HL-60 (cell line): ENCODE measurements at regions not wholly inside any gene's neighbourhood (a gene's known extent, or its start where the extent isn't known, plus 50 kb on each side); places are given as distances from the start of the nearest gene placed in this dataset.

Source experiments
- CTCF ChIP-seq: IDR thresholded peaks from one replicate; pipeline ENCODE4 v1.5.1; 2011; ENCODE audit warnings: low read length, control low read depth, inconsistent platforms; ENCODE audit not compliant: insufficient read depth
- GABPA ChIP-seq: IDR thresholded peaks from 2 replicates; pipeline ENCODE4 v1.6.1; 2012; ENCODE audit warnings: low read depth
- POLR2AphosphoS5 ChIP-seq: IDR thresholded peaks from 2 replicates; pipeline ENCODE4 v1.6.1; 2012; ENCODE audit warnings: low read depth
- REST ChIP-seq: IDR thresholded peaks from 2 replicates; pipeline ENCODE4 v1.6.1; 2012; ENCODE audit warnings: low read depth; ENCODE audit not compliant: insufficient replicate concordance
- SPI1 ChIP-seq: IDR thresholded peaks from 2 replicates; pipeline ENCODE4 v1.6.1; 2012; ENCODE audit warnings: low read depth, mild to moderate bottlenecking, borderline replicate concordance

- TF ChIP-seq CTCF (no peak), POLR2AphosphoS5 (no peak), REST (no peak), SPI1 (no peak), GABPA (no peak)
Observed at GRCh38 chrX:98111684-98112083, 1228.0 kb downstream of the RPA4 start.
